8988T (cell line): ENCODE measurements at regions not wholly inside any gene's neighbourhood (a gene's known extent, or its start where the extent isn't known, plus 50 kb on each side); places are given as distances from the start of the nearest gene placed in this dataset.
"Not testable (repeated sequence)": the region's sequence is repeated elsewhere in the genome, so short reads cannot be mapped to it uniquely, and the experiment has no call there.

ENCODE experiments used
- DNase-seq: peaks from one replicate; pipeline ENCODE4 v3.0.0; 2011

DNA sequence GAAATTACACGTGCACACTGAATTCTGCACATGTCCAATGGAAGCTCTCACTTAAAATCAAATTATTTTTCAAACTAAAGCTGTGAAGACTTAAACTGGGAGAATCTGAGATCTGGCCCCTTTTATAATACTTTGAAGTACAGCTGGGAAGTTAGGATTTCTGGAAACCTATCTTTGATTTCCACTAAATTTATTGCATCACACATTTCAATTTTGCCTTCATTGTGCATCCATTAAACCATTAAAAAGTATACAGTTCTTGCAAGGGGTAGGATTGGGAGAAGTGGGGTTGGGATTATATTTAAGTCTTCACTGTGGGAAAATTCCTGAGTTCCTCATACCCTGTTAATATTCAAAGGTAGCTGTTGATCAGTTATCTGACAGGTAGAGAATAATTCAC lies 1229.6 kb upstream of the ZEB2 start:
- no peak for DNase-seq

DNA sequence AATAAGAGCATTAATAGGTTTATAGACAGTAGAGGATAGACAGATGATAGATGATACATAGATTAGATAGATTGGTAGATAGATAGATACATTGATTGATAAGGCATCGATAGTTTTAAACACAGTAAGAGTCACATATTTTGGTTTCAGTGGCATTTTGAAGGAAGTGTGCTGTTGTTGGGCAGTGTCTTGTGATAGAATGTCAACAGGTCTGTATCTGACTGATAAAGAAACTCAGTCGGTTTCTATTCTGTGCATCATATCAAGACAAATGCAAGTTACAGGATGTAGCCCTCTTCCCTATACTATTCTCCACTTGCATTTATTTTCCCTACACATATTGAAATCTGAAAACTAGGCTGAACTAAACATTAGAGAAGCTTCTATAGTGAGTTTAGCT lies 1229.0 kb upstream of the ZEB2 start:
- no peak for DNase-seq

DNA sequence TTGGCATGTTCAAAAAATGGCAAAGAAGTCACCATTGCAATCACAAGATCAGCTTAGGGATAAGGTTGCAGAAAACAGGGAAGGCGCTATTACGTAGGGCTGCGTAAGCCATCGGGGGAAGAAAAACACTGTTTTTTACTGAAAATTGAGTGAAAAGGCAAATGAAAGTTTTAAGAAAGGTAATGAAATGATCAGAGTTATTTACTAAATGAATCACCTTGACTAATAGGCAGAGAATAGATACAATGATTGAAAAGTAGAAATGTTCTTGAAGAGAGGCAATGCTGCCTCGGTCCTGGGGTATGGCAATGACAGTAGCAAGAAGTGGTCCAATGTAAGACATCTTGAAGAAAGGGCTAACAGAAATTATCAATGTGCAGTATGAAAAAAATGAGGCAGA lies 1227.8 kb upstream of the ZEB2 start:
- DNase-seq: no peak

DNA sequence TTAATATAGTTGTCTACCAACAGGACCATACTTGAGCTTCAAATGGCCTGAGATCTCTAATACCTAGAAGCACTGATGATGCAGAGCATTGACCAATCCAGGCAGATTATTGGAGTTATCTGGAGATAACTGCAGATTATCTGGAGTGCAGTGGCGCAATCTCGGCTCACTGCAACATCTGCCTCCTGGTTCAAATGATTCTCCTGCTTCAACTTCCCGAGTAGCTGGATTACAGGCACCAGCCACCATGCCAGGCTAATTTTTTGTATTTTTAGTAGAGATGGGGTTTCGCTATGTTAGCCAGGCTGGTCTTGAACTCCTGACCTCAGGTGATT lies 1225.4 kb upstream of the ZEB2 start:
- DNase-seq: not testable (repeated sequence)

DNA sequence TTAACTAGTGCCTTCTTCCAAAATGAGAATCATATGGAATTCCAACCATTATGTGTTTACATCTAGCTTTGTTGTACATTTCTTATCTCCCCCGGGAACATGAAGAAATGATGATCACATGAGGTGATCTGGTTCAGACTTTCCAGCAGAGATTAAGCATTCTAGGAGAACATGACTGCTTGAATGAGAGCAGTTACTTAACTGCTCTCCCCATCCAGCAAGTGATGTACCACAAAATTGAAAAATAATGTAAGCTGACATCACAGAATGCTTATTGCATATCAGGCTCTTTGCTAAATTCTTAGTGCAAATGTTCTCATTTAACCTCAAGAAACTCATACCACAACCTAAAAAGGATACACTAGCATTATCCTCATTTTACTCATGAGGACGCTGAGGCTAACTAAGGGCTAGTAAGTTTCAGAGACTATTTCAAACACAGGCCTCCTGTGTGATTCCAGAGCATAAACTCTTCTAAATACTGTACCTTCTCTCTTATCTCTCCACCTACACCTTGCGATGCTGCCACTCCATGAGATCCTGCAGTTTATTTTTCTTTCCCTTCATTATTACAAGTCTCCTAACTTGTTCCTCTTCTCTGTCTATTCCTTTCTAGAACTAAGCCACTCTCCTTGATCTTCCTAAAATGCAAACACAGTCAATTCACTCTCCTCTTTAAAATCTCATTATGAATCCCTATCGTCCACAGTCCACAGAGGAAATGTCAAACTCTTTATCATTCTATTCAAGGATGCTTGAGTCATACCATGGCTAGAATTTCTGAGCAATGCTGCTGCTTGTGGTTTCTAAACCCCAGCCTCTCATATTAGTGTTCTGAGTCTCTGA lies 1224.8 kb upstream of the ZEB2 start:
- no peak for DNase-seq

DNA sequence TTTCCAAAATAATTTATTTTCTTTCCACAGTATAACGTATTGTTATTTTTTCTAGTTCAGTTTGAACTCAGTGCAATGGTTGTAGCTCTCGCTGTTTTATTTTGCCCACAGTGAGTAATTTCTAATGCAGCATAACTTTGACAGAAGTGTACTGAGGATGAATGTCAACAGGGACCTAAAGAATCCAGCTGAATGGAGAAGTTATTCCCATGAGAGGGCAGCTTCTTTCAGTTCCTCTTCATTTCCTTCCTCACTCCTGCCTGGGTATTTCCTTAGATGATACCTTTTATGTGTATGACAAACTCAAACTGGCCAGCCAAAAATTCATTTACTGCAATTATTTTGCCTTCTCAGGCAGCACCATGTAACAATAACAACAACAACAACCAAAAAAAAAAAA lies 1223.1 kb upstream of the ZEB2 start:
- no peak for DNase-seq

DNA sequence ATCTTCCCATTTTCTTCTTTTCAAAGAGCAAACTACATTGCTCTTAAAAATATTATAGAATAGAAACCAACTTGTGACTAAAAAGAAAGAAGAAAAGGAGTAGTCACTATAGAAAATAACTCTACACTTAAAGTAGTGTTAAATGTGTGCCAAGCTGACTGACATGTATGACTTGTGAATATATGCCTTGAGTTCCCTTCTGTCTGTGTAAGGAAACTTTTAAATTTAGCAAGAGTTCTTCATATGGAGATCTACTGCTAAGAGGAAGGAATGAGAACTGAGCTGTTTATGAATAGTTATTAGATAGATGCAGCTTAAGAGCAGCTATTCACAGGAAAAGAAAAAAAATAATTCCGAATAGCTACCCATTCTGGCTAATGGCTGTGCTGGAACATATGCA lies 1221.7 kb upstream of the ZEB2 start:
- no peak for DNase-seq

DNA sequence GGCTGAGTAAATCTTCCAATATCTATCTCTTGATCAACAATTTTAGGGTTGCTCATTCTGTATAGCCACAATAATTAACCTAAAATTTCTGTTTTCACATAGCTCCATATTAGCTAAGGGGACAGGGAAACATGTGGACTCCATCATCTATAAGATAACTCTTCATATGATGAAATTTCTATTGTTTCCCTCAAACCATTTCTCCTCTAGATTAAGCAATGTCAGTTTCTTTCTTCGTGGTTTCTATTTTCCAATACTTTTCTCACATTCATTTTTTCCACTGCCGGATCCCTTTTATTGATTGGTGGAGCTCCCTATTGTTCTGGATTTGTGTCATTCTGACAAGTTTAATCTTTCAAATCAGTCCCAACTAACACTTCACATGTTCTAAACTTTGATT lies 1221.3 kb upstream of the ZEB2 start:
- DNase-seq: no peak

DNA sequence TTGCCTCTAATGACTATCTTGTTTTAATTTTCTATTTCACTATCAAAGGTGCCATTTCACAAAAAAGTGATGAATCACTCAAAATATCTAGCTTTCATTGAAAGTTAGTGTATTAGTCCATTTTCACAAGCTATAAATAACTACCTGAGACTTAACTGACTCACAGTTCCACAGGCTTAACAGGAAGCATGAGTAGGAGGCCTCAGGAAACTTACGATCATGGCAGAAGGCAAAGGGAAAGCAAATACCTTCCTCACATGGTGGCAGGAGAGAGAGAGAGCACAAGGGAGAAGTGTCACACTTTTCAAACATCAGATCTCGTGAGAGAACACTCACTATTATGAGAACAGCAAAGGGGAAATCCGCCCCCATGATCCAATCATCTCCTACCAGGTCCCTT lies 1220.4 kb upstream of the ZEB2 start:
- no peak for DNase-seq

DNA sequence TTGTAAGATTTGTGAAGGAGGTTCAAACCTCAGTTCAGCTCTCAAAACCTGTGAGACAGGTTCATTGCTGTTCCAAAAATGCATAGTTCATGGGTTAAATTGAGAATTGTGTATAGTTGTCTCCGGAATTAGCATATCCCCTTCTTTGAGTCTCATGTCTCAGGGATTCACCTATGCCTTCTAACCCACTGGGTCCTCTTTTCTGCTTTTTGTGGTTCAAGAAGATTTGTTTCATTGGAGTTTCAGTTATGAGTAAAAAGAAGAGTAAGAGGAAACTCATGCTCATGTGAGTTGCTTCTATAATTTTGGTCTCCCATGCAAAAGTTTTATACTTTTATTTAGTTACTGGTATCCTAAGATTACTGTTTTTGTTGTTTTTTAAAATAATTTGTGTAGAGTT lies 1219.8 kb upstream of the ZEB2 start:
- DNase-seq: no peak

DNA sequence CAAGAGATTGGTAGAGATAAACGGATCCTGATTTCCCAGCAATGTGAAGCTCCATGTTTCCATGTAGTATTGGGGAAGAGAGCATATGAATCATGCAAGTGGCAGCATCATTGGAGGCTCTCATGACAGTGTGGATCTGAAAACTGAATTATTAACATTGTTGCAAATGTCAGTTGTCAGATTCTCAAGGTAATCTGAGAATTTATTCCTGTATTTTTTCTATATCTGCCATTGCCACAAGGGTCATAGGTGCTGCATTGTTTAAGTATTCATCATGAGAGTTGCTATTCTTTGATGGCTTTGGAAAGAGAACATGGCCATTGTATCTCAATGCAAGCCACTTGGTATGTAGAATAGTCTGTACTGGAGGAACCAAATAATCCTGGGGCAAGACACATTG lies 1217.0 kb upstream of the ZEB2 start:
- DNase-seq: no peak

DNA sequence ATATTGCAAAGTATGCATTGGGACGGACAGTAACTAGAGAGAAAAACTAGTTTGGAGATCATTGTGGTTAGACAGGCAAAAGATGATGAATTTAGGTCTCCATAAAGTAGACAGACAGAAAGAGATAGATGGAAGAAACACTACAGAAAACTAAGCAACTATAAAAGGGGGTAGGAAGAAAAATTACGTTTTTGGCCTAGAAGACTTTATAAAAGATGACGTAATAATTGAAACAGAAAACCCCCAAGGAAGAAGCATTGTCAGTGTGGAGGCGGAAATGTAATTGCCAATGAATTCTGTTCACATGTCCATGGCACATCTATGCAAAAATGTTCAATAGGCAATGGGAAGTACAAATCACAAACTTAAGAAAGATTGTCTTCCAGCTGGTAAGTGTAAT lies 1211.5 kb upstream of the ZEB2 start:
- no peak for DNase-seq

DNA sequence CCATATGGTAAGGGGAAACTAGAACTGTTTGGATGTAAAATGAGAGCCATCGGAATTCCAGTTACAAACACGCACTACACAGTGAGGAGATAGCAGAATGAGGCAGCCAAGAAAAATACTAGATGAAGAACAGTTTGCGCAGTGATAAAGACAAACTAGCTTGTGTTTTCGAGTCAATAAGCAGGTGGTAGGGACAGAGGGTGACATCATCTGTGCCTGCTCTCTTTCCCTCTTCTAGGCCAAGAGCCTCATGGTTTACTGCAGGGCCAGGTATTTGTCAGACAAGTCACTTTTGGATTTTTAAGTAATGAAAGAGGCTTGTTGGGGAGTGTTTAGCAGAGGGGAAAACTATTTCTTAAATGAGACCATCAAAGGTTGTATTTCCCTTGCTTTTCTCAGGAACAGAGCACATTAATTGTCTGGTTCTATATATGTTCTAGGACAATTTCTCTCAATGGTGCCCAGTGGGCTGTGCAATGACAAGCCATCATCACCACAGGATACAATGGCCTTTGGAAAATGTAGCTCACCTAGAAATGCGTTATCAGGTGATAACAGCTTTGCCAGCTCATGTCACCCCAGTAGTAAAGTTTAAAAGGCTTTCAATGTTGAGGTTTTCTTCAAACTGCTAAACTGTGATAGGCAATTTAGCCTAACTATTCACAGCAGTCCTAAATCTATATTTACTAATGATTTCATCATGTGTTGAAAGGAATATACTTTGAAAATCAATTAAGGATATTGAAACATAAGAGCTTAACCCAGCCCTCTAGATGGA lies 1210.3 kb upstream of the ZEB2 start:
- DNase-seq: no peak

DNA sequence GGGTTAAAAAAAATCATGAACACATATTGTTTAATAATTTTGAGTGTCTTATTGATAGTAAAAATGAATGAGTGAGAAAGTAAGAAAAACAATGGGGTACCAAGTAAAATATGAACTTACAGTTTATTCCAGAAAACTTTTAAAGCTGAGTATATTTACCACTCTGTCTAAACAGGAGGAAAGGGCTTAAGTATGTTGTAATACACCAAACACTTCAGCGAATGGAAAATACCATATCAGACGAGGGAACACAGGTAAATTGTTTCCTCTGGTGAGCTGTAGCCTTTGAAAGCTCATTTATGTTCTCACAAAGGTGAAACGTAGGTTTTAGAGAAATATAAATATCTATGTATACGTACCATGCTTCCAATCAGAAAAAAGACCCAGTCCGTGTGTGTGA lies 1209.6 kb upstream of the ZEB2 start:
- no peak for DNase-seq

DNA sequence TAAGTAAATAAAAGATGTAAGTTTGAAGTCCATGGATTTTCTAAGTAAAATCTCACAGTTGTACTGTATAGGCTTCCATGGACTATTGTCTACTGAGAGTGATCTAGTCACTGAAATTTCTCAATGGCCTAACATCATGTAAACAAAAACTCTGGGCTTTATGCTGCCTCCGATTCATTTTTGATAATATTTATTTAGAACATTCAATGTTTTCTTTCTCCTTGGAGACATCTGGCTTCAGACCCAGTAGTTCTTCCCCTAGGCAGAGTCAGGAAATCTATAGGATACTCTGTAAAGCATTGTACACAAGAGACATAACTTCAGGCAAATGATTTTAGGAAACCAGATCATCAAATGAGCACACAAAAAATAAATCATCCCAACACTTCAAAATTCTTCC lies 1208.6 kb upstream of the ZEB2 start:
- no peak for DNase-seq

DNA sequence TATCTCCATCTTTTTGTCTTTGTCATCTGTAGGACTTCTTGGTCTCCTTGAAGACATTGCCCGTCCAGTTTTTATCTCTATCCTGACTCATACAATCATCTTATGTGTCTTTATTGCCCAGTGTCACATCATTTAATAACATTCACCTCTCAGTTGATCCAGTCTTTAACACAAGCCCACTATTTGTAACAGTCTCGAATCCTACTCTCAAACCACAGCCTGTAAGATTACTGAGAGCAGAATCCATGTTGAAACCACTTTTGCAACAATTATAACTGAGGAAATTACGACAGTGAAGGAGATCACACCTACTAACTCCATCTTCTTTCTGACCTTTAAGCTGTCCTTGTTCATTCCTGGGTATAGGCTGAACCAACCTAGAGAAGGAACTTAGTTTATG lies 1206.0 kb upstream of the ZEB2 start:
- DNase-seq: no peak

DNA sequence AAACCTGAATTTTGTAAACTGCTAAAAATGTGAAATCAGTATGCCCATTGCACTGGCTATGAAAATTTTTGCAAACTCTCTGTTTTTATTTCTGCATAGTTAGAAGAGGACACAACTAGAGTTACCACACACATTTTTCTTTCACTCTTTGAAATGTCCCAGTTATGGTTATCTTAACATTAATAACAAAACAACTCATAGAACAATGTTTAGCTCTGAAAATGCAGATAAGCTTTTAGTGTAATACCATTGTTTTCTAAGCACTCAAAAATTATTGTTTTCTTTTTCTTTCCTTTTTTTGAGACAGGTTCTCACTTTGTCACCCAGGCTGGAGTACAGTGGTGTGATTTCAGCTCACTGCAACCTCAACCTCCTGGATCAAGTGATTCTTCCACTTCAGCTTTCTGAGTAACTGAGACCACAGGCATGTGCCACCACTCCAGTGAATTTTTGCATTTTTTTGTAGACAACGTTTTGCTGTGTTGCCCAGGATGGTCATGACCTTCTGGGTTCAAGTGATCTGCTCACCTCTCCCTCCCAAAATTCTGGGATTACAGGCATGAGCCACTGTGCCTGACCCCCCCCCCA lies 1204.5 kb upstream of the ZEB2 start:
- DNase-seq: no peak

DNA sequence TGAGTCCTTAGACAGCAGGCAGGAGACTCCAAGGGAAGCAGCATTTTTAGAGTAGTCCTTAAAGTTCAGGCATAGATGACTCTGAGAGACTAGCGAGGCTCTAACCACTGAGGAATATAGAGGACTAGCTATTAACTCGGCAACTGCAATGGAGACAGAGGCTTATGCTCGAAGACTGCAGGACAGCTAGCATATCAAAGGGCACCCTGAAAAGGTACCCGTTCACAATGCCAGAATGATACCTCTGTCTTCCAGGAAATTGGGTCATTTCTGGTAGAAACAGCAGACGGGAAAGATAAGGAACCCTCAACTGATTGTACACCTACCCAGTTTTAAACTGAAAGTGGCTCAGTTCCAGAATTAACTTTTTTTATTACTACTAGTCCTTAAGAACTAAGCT lies 1204.0 kb upstream of the ZEB2 start:
- DNase-seq: no peak

DNA sequence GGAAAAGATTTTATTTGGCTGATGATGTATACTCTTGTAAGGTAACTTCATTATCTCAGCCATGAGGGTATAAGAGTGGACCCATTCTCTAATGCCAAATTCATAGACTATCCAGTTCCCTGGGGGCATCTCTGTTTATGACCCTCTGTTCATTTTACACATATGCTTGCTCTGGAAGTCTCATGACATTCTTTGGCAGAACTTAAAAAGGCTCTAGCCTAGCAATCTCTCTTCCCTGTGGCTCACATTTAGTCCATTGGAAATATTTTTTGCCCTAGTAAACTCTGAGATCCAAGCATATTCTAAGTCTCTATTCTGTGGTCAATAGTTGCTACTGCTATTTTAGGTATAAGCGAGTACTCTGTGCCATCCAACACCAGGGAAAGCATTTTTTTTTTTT lies 1201.8 kb upstream of the ZEB2 start:
- DNase-seq: no peak

DNA sequence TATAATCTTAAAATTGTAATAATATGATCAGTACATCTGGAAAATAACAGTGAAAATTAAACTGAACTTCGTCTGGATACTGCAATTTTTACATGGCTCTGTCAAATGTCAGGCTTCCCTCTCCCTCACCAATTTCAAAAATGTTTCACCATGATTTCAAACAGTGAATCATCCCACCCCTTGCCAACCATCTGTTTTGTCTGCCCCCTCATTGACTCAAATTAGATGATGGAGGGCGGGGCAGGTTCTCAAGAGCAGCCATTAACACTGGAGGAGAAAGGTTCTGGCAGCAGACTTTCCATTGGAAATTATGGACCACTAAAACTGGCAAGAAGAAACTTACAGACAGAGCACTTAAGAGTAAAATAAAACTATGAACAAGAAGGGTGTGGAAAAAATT lies 1195.7 kb upstream of the ZEB2 start:
- DNase-seq: no peak

DNA sequence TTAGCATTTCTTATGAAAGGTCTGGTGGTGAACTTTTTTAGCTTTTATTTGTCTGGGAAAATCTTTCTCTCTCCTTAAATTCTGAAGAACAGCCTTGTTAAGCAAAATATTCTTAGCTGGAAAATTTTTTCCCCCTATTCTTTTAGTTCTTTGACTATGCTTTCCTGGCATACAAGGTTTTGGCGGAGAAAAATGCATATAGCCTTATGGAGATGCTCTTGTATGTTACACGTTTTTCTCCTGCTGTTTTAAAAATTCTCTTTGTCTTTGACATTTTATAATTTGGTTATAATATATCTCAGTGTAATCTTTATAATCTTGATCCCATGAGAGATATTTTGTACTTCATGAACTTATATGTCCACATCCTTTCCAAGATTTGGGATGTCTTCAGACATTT lies 1190.4 kb upstream of the ZEB2 start:
- DNase-seq: no peak

DNA sequence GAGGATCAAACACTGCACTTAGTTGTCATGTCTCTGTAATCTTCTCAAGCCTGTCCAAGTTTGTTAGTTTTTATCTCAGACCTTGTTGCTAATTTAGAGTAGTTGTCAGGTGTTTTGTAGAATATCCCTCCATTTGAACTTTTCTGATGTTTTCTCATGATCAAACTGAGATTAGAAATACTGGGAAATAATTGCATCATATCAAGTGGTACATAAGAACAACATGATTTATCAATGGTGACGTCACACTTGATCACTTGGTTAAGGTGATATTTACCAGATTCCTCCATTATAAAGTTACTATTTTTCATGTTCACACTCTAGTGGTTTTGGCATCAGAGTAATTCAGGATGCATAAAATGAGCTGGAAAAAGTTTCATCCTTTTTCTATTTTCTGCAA lies 1182.4 kb upstream of the ZEB2 start:
- DNase-seq: no peak

DNA sequence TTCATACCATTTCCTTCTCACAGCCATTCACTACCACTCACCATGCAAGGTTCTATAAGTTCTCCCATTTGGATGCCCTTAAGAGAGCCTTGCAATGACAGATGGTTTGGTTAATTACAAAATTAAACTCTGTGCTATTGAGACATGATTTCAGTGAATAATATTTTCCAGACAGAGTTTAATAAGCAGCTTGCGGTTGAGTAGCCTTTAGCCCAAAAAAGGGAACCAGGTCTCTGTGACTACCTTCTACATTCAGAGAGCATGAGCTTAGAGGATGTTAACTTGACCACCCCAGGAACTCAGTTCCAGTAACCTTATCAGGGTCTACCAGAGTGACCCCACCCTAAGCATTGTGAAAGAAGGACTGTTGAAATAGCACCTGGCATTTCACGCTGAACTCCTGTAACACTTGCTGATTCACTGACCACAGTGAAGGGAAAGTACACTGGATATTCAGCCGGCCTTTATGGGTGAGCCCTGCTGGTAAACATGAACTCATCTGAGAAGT lies 1173.1 kb upstream of the ZEB2 start:
- DNase-seq: no peak

DNA sequence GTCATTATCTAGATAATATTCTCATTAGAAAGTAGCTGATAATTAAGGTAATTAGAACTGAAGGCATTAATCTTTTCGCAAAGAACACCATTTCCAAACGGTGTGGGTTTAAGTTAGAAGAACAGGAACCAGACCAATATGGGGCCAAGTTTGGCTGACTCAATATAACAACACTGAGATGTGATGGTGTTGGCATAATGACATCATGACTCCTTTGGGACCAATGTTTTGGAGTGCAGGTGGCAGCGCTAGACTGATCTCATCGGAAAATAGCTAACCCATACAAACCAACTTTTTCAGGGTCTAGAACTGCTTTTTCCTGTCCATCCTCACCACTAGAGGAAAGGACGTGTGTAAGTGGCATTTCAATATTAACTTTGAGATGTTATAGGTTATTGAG lies 1171.7 kb upstream of the ZEB2 start:
- no peak for DNase-seq
